ENCODE measurements at regions not wholly inside any gene's neighbourhood (a gene's known extent, or its start where the extent isn't known, plus 50 kb on each side); places are given as distances from the start of the nearest gene placed in this dataset.

- TF ChIP-seq GTF2F1 (IDR thresholded peaks at IDR 0.05; ENCODE audit: borderline replicate concordance, low read depth, low read length): no peak
- TF ChIP-seq FOSL1 (IDR thresholded peaks at IDR 0.05; ENCODE audit: insufficient read depth, low read depth, low read length): no peak
- TF ChIP-seq SRF (IDR thresholded peaks at IDR 0.05; ENCODE audit: low read depth, low read length): no peak
These were observed 85.4 kb upstream of the CRY1 start (continued) for GRCh38 chr12:107178776-107179175.

All from H1 (cell line).